ENCODE measurements at regions not wholly inside any gene's neighbourhood (a gene's known extent, or its start where the extent isn't known, plus 50 kb on each side); places are given as distances from the start of the nearest gene placed in this dataset.

DNA sequence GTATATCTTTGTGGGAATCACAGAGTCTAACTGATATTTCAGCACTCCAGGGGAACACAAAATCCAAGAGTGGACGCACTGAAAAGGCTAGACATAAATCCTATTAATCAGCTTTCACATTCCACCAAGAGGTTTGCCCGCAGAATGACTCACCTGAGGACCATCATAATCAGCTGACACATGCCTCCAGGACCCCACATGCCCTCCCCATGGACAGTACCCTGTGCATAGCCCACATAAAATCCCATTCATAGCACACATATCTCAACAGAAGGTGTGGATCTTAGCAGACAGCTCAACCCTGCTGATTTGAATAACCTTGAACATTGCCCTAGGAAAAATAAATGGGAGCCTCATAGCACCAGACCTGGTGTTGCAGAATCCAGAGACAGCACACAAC is 246.8 kb upstream of the TENT5A start:
- TF ChIP-seq EZH2phosphoT487 (IDR thresholded peaks at IDR 0.05) (no peak), EZH2 (IDR thresholded peaks at IDR 0.05) (no peak)

Data from neural progenitor cell (in vitro differentiated cells).